GM10248 (cell line): ENCODE measurements at regions not wholly inside any gene's neighbourhood (a gene's known extent, or its start where the extent isn't known, plus 50 kb on each side); places are given as distances from the start of the nearest gene placed in this dataset.

ENCODE experiments used
- CTCF ChIA-PET: fragments of 300-600 bp; sonication (Branson Sonifier 250); formaldehyde crosslinking; extraction: SDS; loops from one replicate; lab custom pipeline; 2021; ENCODE audit warnings: antibody characterized with exemption; lab: Yijun Ruan, JAX
- POLR2A ChIA-PET: fragments of 350-650 bp; sonication (Branson Sonifier 250); formaldehyde crosslinking; extraction: SDS; loops from one replicate; lab custom pipeline; 2020; ENCODE audit warnings: antibody characterized with exemption; lab: Yijun Ruan, JAX
- DNase-seq: peaks from one replicate; pipeline ENCODE4 v3.0.0; 2012; ENCODE audit errors: extremely low spot score
- CTCF ChIP-seq: IDR thresholded peaks from 2 replicates; pipeline ENCODE4 v1.5.1; 2012; ENCODE audit warnings: mild to moderate bottlenecking, low read depth; ENCODE audit errors: extremely low read depth, missing control alignments, control extremely low read depth

GRCh38 chr6:137729866-137730629 is 137.0 kb upstream of the TNFAIP3 start:
- no peak for TF ChIP-seq CTCF
- ChIA-PET POLR2A (interaction anchor here (0.6 kb wide), 1 partner anchor 49 kb away, joined by 3 read pairs; no protein-coding TSS in a partner anchor), CTCF (interaction anchor here (0.9 to 1.7 kb wide), 3 partner anchors 8 to 138 kb away, joined by 3 to 4 read pairs (median 3); no protein-coding TSS in a partner anchor)

GRCh38 chr6:137731600-137731959 is 135.5 kb upstream of the TNFAIP3 start:
- DNase-seq, result no peak
- no peak for TF ChIP-seq CTCF
- POLR2A ChIA-PET, result no interaction called here
- CTCF ChIA-PET, result interaction anchor here (1.0 to 1.3 kb wide), 2 partner anchors 14 to 135 kb away, joined by 3 read pairs; partner anchors contain the start of gene TNFAIP3

More at GRCh38 chr6:137729866-137730629, 137.0 kb upstream of the TNFAIP3 start:
- DNase-seq, result no peak

GRCh38 chr6:137731960-137732616 is 135.0 kb upstream of the TNFAIP3 start:
- ChIA-PET CTCF (interaction anchor here (0.9 to 1.4 kb wide), 7 partner anchors 9 to 136 kb away, joined by 3 to 5 read pairs (median 4); partner anchors contain the start of gene TNFAIP3), POLR2A (no interaction called here)
- no peak for DNase-seq
- TF ChIP-seq CTCF, result no peak

GRCh38 chr6:137733372-137733771 is 133.7 kb upstream of the TNFAIP3 start:
- DNase-seq, result no peak
- POLR2A ChIA-PET, result no interaction called here
- CTCF ChIA-PET, result interaction anchor here (1.2 to 2.1 kb wide), 7 partner anchors 8 to 26 kb away, joined by 3 to 7 read pairs (median 4); no protein-coding TSS in a partner anchor
- TF ChIP-seq CTCF, result no peak

GRCh38 chr6:137734005-137734874 is 132.8 kb upstream of the TNFAIP3 start:
- ChIA-PET CTCF (interaction anchor here (1.0 to 2.1 kb wide), 6 partner anchors 9 to 65 kb away, joined by 3 to 7 read pairs (median 4); no protein-coding TSS in a partner anchor), POLR2A (no interaction called here)

More at GRCh38 chr6:137734005-137734874, 132.8 kb upstream of the TNFAIP3 start:
- DNase-seq, result no peak
- no peak for TF ChIP-seq CTCF
